ENCODE measurements at regions not wholly inside any gene's neighbourhood (a gene's known extent, or its start where the extent isn't known, plus 50 kb on each side); places are given as distances from the start of the nearest gene placed in this dataset.

GRCh38 chr7:157073949-157074624, 63.6 kb upstream of the MNX1 start (continued):
- no peak for TF ChIP-seq POLR2AphosphoS2 (conservative IDR thresholded peaks at IDR 0.05; ENCODE audit: low read length)
- no peak for TF ChIP-seq ELK1 (IDR thresholded peaks at IDR 0.05; ENCODE audit: low read depth, low read length)

- TF ChIP-seq POLR2A (IDR thresholded peaks at IDR 0.05; ENCODE audit: low read length) = no peak
- TF ChIP-seq HOXA7 (CRISPR knock-in tag; IDR thresholded peaks at IDR 0.05) = no peak
- no peak for TF ChIP-seq USF2 (IDR thresholded peaks at IDR 0.05)
- no peak for TF ChIP-seq CHD2 (IDR thresholded peaks at IDR 0.05; ENCODE audit: low read length, partially characterized antibody)
- no peak for TF ChIP-seq ESRRA (IDR thresholded peaks at IDR 0.05; ENCODE audit: borderline replicate concordance, low read length)
- no peak for TF ChIP-seq MAFK (IDR thresholded peaks at IDR 0.05; ENCODE audit: partially characterized antibody)
- TF ChIP-seq EHMT2 (IDR thresholded peaks at IDR 0.05; ENCODE audit: low read depth) = no peak
- no peak for TF ChIP-seq NFE2L2 (conservative IDR thresholded peaks at IDR 0.05; ENCODE audit: low read length)
- TF ChIP-seq GATA3 (IDR thresholded peaks at IDR 0.05; ENCODE audit: borderline replicate concordance) = no peak
- TF ChIP-seq EHF (CRISPR knock-in tag; IDR thresholded peaks at IDR 0.05) = no peak
- no peak for TF ChIP-seq JUNB (IDR thresholded peaks at IDR 0.05)
- TF ChIP-seq RCOR1 (IDR thresholded peaks at IDR 0.05; ENCODE audit: low read depth, low read length) = no peak
- H3K4me1 ChIP-seq = no peaks in the 10 kb centered on the region
- CTCF ChIA-PET = interaction anchor here (0.5 kb wide), 1 partner anchor 12 kb away, joined by 3 read pairs; no protein-coding TSS in a partner anchor
- DNase-seq (ENCODE audit: low read depth in 1 of 2, low spot score in 1 of 2) (no peak), FAIRE-seq (no peak), ATAC-seq (no peak)
- POLR2A ChIA-PET = no interaction called here
- no peak overlapping the region for H3K27ac ChIP-seq
- H3K4me3 ChIP-seq = no peak overlapping the region
- H3K4me2 ChIP-seq = no peak overlapping the region
- no peaks in the 10 kb centered on the region for H3K9me3 ChIP-seq
- WGBS (ENCODE audit: missing lambda C conversion rate) = 73% methylated on average over 6 of the region's 6 CpGs
Observed at GRCh38 chr7:157076466-157076865, 62.3 kb upstream of the UBE3C start.

- TF ChIP-seq HEYL (CRISPR knock-in tag; IDR thresholded peaks at IDR 0.05) (no peak), JUNB (IDR thresholded peaks at IDR 0.05) (no peak), NPAS2 (CRISPR knock-in tag; IDR thresholded peaks at IDR 0.05; ENCODE audit: borderline replicate concordance) (no peak), FOXS1 (CRISPR knock-in tag; IDR thresholded peaks at IDR 0.05) (no peak), POLR2AphosphoS2 (conservative IDR thresholded peaks at IDR 0.05; ENCODE audit: low read length) (no peak), CBX2 (IDR thresholded peaks at IDR 0.05; ENCODE audit: borderline replicate concordance, low read depth) (no peak), FOSL2 (IDR thresholded peaks at IDR 0.05) (no peak), FOSL2 (CRISPR knock-in tag; IDR thresholded peaks at IDR 0.05) (no peak)
- ChIA-PET POLR2A (no interaction called here), CTCF (interaction anchor here (0.5 kb wide), 1 partner anchor 13 kb away, joined by 3 read pairs; no protein-coding TSS in a partner anchor)
- Histone ChIP-seq H3K4me3 (no peak overlapping the region), H3K27ac (no peak overlapping the region), H3K4me1 (no peaks in the 10 kb centered on the region), H3K4me2 (no peak overlapping the region), H3K9me3 (no peaks in the 10 kb centered on the region)
- no peak for FAIRE-seq
- 64% methylated on average over 11 of the region's 11 CpGs for WGBS (ENCODE audit: missing lambda C conversion rate)
- peak in 1 of 2 experiments; percentile 18; a peak in 1 of 6 replicates for ATAC-seq
- DNase-seq (ENCODE audit: low read depth in 1 of 2, low spot score in 1 of 2) = no peak
Observed at GRCh38 chr7:157077021-157077420, 61.7 kb upstream of the UBE3C start.

GRCh38 chr7:157077986-157078644, 60.6 kb upstream of the UBE3C start:
- no peak for FAIRE-seq
- CTCF ChIA-PET = interaction anchor here (1.2 kb wide), 1 partner anchor 12 kb away, joined by 3 read pairs; no protein-coding TSS in a partner anchor
- TF ChIP-seq POLR2A (IDR thresholded peaks at IDR 0.05; ENCODE audit: low read length) (no peak), MAFK (IDR thresholded peaks at IDR 0.05; ENCODE audit: partially characterized antibody) (no peak), KDM1A (IDR thresholded peaks at IDR 0.05; ENCODE audit: low read depth) (no peak), ESRRA (IDR thresholded peaks at IDR 0.05; ENCODE audit: borderline replicate concordance, low read length) (no peak), SREBF2 (IDR thresholded peaks at IDR 0.05) (no peak)
- DNase-seq (ENCODE audit: low read depth in 1 of 2, low spot score in 1 of 2) = no peak
- Histone ChIP-seq H3K4me3 (no peak overlapping the region), H3K4me2 (no peak overlapping the region), H3K9me3 (no peaks in the 10 kb centered on the region), H3K27ac (no peak overlapping the region), H3K4me1 (no peaks in the 10 kb centered on the region)
- ATAC-seq = no peak
- POLR2A ChIA-PET = no interaction called here
- WGBS (ENCODE audit: missing lambda C conversion rate) = 83% methylated on average over 36 of the region's 44 CpGs
